IPS-20b (cell line): ENCODE measurements at regions not wholly inside any gene's neighbourhood (a gene's known extent, or its start where the extent isn't known, plus 50 kb on each side); places are given as distances from the start of the nearest gene placed in this dataset.

Source experiments
- H3K27ac ChIP-seq: one replicate; pipeline ENCODE4 v1.5.1; 2013; ENCODE audit warnings: low read length
- H3K27me3 ChIP-seq: 2 replicates; pipeline ENCODE4 v1.6.1; 2013; ENCODE audit warnings: mild to moderate bottlenecking, low read length, inconsistent platforms; ENCODE audit not compliant: insufficient read depth
- H3K36me3 ChIP-seq: 2 replicates; pipeline ENCODE4 v1.6.1; 2013; ENCODE audit warnings: low read depth, mild to moderate bottlenecking, inconsistent platforms, low read length, moderate library complexity; ENCODE audit not compliant: insufficient read depth
- H3K4me1 ChIP-seq: 2 replicates; pipeline ENCODE4 v1.6.1; 2013; ENCODE audit warnings: mild to moderate bottlenecking, control low read depth, inconsistent platforms, low read length, moderate library complexity; ENCODE audit not compliant: insufficient read depth
- H3K4me3 ChIP-seq: 2 replicates; pipeline ENCODE4 v1.5.1; 2013; ENCODE audit warnings: mild to moderate bottlenecking, low read length, inconsistent platforms
- H3K9ac ChIP-seq: 2 replicates; pipeline ENCODE4 v1.6.1; 2013; ENCODE audit warnings: low read depth, mild to moderate bottlenecking, inconsistent platforms, low read length, moderate library complexity
- H3K9me3 ChIP-seq: 2 replicates; pipeline ENCODE4 v1.6.1; 2013; ENCODE audit warnings: mild to moderate bottlenecking, low read depth, low read length, inconsistent platforms; ENCODE audit not compliant: insufficient read depth

GRCh38 chr5:100479079-100479688, 56.0 kb upstream of the FAM174A start:
- Histone ChIP-seq H3K9me3 (no peaks in the 10 kb centered on the region), H3K36me3 (no peaks in the 10 kb centered on the region), H3K4me3 (no peak overlapping the region), H3K4me1 (no peaks in the 10 kb centered on the region), H3K27ac (no peak overlapping the region), H3K9ac (no peak overlapping the region), H3K27me3 (no peaks in the 10 kb centered on the region)

- H3K9ac ChIP-seq: no peak overlapping the region
- H3K36me3 ChIP-seq: no peaks in the 10 kb centered on the region
- no peaks in the 10 kb centered on the region for H3K4me1 ChIP-seq
- H3K9me3 ChIP-seq: no peaks in the 10 kb centered on the region
- H3K4me3 ChIP-seq: no peak overlapping the region
- no peak overlapping the region for H3K27ac ChIP-seq
- H3K27me3 ChIP-seq: no peaks in the 10 kb centered on the region
These were observed 63.1 kb upstream of the FAM174A start for GRCh38 chr5:100472091-100472490.

- no peak overlapping the region for H3K4me3 ChIP-seq
- H3K27me3 ChIP-seq: no peaks in the 10 kb centered on the region
These were observed 65.4 kb upstream of the FAM174A start for GRCh38 chr5:100469767-100470166.

GRCh38 chr5:100464418-100464817, 70.8 kb upstream of the FAM174A start:
- Histone ChIP-seq H3K9me3 (no peaks in the 10 kb centered on the region), H3K36me3 (no peaks in the 10 kb centered on the region), H3K4me3 (no peak overlapping the region), H3K9ac (no peak overlapping the region), H3K4me1 (no peaks in the 10 kb centered on the region), H3K27ac (no peak overlapping the region), H3K27me3 (no peaks in the 10 kb centered on the region)

More at GRCh38 chr5:100469767-100470166, 65.4 kb upstream of the FAM174A start:
- no peaks in the 10 kb centered on the region for H3K36me3 ChIP-seq
- no peak overlapping the region for H3K27ac ChIP-seq
- H3K9me3 ChIP-seq: no peaks in the 10 kb centered on the region
- H3K4me1 ChIP-seq: no peaks in the 10 kb centered on the region
- no peak overlapping the region for H3K9ac ChIP-seq

- H3K9ac ChIP-seq: no peak overlapping the region
- H3K27ac ChIP-seq: no peak overlapping the region
- H3K36me3 ChIP-seq: no peaks in the 10 kb centered on the region
- H3K4me3 ChIP-seq: no peak overlapping the region
- H3K9me3 ChIP-seq: no peaks in the 10 kb centered on the region
- no peaks in the 10 kb centered on the region for H3K4me1 ChIP-seq
- no peaks in the 10 kb centered on the region for H3K27me3 ChIP-seq
These were observed 78.6 kb upstream of the FAM174A start for GRCh38 chr5:100456615-100457014.

GRCh38 chr5:100452126-100452525, 83.0 kb upstream of the FAM174A start:
- Histone ChIP-seq H3K4me1 (no peaks in the 10 kb centered on the region), H3K9me3 (no peaks in the 10 kb centered on the region), H3K27me3 (no peaks in the 10 kb centered on the region), H3K9ac (no peak overlapping the region), H3K4me3 (no peak overlapping the region), H3K27ac (no peak overlapping the region), H3K36me3 (no peaks in the 10 kb centered on the region)

- Histone ChIP-seq H3K9ac (no peak overlapping the region), H3K4me3 (no peak overlapping the region), H3K27me3 (no peaks in the 10 kb centered on the region), H3K9me3 (no peaks in the 10 kb centered on the region), H3K27ac (no peak overlapping the region), H3K4me1 (no peaks in the 10 kb centered on the region), H3K36me3 (no peaks in the 10 kb centered on the region)
These were observed 87.1 kb upstream of the FAM174A start for GRCh38 chr5:100448111-100448528.

- Histone ChIP-seq H3K9ac (no peak overlapping the region), H3K27me3 (no peaks in the 10 kb centered on the region), H3K4me3 (no peak overlapping the region), H3K36me3 (no peaks in the 10 kb centered on the region), H3K9me3 (no peaks in the 10 kb centered on the region), H3K4me1 (no peaks in the 10 kb centered on the region), H3K27ac (no peak overlapping the region)
These were observed 88.2 kb upstream of the FAM174A start for GRCh38 chr5:100446879-100447430.

GRCh38 chr5:100444961-100445360, 90.2 kb upstream of the FAM174A start:
- H3K27me3 ChIP-seq: no peaks in the 10 kb centered on the region
- H3K9ac ChIP-seq: no peak overlapping the region
- H3K36me3 ChIP-seq: no peaks in the 10 kb centered on the region
- H3K4me3 ChIP-seq: no peak overlapping the region
- no peaks in the 10 kb centered on the region for H3K4me1 ChIP-seq
- H3K27ac ChIP-seq: no peak overlapping the region
- H3K9me3 ChIP-seq: no peaks in the 10 kb centered on the region

- no peak overlapping the region for H3K9ac ChIP-seq
- H3K27ac ChIP-seq: no peak overlapping the region
- no peaks in the 10 kb centered on the region for H3K9me3 ChIP-seq
- no peaks in the 10 kb centered on the region for H3K4me1 ChIP-seq
- no peak overlapping the region for H3K4me3 ChIP-seq
- no peaks in the 10 kb centered on the region for H3K27me3 ChIP-seq
- H3K36me3 ChIP-seq: no peaks in the 10 kb centered on the region
These were observed 100.4 kb upstream of the FAM174A start for GRCh38 chr5:100434815-100435214.

GRCh38 chr5:100432741-100433140, 102.4 kb upstream of the FAM174A start:
- Histone ChIP-seq H3K27ac (no peak overlapping the region), H3K4me1 (no peaks in the 10 kb centered on the region), H3K9ac (no peak overlapping the region), H3K9me3 (no peaks in the 10 kb centered on the region), H3K4me3 (no peak overlapping the region), H3K36me3 (no peaks in the 10 kb centered on the region), H3K27me3 (no peaks in the 10 kb centered on the region)

GRCh38 chr5:100430268-100431195, 104.6 kb upstream of the FAM174A start:
- Histone ChIP-seq H3K4me1 (no peaks in the 10 kb centered on the region), H3K4me3 (no peak overlapping the region), H3K27me3 (no peaks in the 10 kb centered on the region), H3K27ac (no peak overlapping the region), H3K9me3 (peaks cover 2% of the 10 kb centered on the region; the same call in 1 of the 2 replicates), H3K9ac (no peak overlapping the region), H3K36me3 (no peaks in the 10 kb centered on the region)
